ENCODE measurements at regions not wholly inside any gene's neighbourhood (a gene's known extent, or its start where the extent isn't known, plus 50 kb on each side); places are given as distances from the start of the nearest gene placed in this dataset.

DNA sequence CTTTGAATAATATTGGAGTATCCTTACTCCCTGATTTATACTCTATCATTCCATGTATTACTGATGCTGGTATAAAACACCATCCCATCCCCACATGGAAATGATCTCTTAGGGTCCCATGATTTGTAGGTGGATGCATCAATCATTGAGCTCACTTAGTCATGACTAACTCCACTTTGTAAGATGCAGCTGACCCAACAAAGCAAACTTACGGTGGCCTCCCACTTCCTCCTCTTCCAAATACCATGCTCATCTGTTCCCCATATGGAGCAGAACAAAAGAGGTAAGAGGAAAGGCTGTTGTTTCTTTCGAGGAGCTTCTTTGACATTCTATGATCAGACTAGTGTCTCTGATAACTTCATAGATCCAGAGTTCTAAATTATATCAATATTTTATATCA lies 640.2 kb upstream of the SLC39A10 start:
- Histone ChIP-seq H3K27me3 (ENCODE audit: insufficient read depth, low read length) (no peaks in the 10 kb centered on the region), H3K4me1 (ENCODE audit: insufficient read depth, low read length) (no peaks in the 10 kb centered on the region), H3K27ac (ENCODE audit: low read depth, low read length) (no peak overlapping the region), H3K9me3 (ENCODE audit: insufficient read depth, low read depth, low read length) (no peaks in the 10 kb centered on the region), H3K9ac (ENCODE audit: low read depth, low read length) (no peak overlapping the region), H3K4me3 (ENCODE audit: low read length) (no peak overlapping the region), H3K36me3 (ENCODE audit: insufficient read depth, low read length) (no peaks in the 10 kb centered on the region)
- 73% methylated on average over 1 of the region's 2 CpGs for WGBS

GRCh38 chr2:195009202-195009601 lies 647.8 kb upstream of the SLC39A10 start:
- no peak overlapping the region for H3K4me3 ChIP-seq (ENCODE audit: low read length)
- no peaks in the 10 kb centered on the region for H3K9me3 ChIP-seq (ENCODE audit: insufficient read depth, low read depth, low read length)
- H3K9ac ChIP-seq (ENCODE audit: low read depth, low read length), result no peak overlapping the region
- H3K4me1 ChIP-seq (ENCODE audit: insufficient read depth, low read length), result no peaks in the 10 kb centered on the region
- H3K27ac ChIP-seq (ENCODE audit: low read depth, low read length), result no peak overlapping the region
- no peaks in the 10 kb centered on the region for H3K36me3 ChIP-seq (ENCODE audit: insufficient read depth, low read length)
- no peaks in the 10 kb centered on the region for H3K27me3 ChIP-seq (ENCODE audit: insufficient read depth, low read length)
- WGBS, result 82% methylated on average over 8 of the region's 8 CpGs

- 89% methylated on average over 3 of the region's 5 CpGs for WGBS
These were observed 650.2 kb upstream of the SLC39A10 start for GRCh38 chr2:195006856-195007255.

GRCh38 chr2:195003881-195004471 lies 653.0 kb upstream of the SLC39A10 start:
- Histone ChIP-seq H3K9me3 (ENCODE audit: insufficient read depth, low read depth, low read length) (no peaks in the 10 kb centered on the region), H3K4me1 (ENCODE audit: insufficient read depth, low read length) (no peaks in the 10 kb centered on the region), H3K36me3 (ENCODE audit: insufficient read depth, low read length) (no peaks in the 10 kb centered on the region), H3K27me3 (ENCODE audit: insufficient read depth, low read length) (no peaks in the 10 kb centered on the region), H3K4me3 (ENCODE audit: low read length) (no peak overlapping the region), H3K27ac (ENCODE audit: low read depth, low read length) (no peak overlapping the region), H3K9ac (ENCODE audit: low read depth, low read length) (no peak overlapping the region)
- 86% methylated on average over 4 of the region's 4 CpGs for WGBS

More at GRCh38 chr2:195006856-195007255, 650.2 kb upstream of the SLC39A10 start:
- Histone ChIP-seq H3K36me3 (ENCODE audit: insufficient read depth, low read length) (no peaks in the 10 kb centered on the region), H3K27ac (ENCODE audit: low read depth, low read length) (no peak overlapping the region), H3K9me3 (ENCODE audit: insufficient read depth, low read depth, low read length) (no peaks in the 10 kb centered on the region), H3K4me1 (ENCODE audit: insufficient read depth, low read length) (no peaks in the 10 kb centered on the region), H3K9ac (ENCODE audit: low read depth, low read length) (no peak overlapping the region), H3K4me3 (ENCODE audit: low read length) (no peak overlapping the region), H3K27me3 (ENCODE audit: insufficient read depth, low read length) (no peaks in the 10 kb centered on the region)

DNA sequence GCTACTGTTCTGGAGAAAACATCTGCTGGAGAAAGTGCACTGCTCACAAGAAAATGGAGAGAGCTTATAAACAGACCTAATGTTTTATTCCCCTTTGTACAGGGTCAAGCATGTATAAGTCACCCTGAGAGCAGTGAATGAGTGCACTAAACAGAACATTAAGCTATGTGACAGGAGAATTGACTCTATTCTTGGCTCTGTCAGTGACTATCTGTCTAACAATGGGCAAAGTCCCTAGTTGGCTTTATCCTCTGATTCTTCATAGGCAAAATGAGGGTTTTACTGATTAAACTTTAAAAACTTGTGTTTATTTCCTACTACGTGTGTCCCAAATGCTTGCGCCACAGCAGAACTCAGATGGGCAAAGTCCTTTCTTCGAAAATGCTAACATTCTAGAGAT lies 655.1 kb upstream of the SLC39A10 start:
- Histone ChIP-seq H3K9ac (ENCODE audit: low read depth, low read length) (no peak overlapping the region), H3K36me3 (ENCODE audit: insufficient read depth, low read length) (no peaks in the 10 kb centered on the region), H3K27ac (ENCODE audit: low read depth, low read length) (no peak overlapping the region), H3K27me3 (ENCODE audit: insufficient read depth, low read length) (no peaks in the 10 kb centered on the region), H3K9me3 (ENCODE audit: insufficient read depth, low read depth, low read length) (no peaks in the 10 kb centered on the region), H3K4me3 (ENCODE audit: low read length) (no peak overlapping the region), H3K4me1 (ENCODE audit: insufficient read depth, low read length) (no peaks in the 10 kb centered on the region)
- 92% methylated on average over 3 of the region's 3 CpGs for WGBS

- H3K27ac ChIP-seq (ENCODE audit: low read depth, low read length), result no peak overlapping the region
- H3K36me3 ChIP-seq (ENCODE audit: insufficient read depth, low read length), result no peaks in the 10 kb centered on the region
- H3K9ac ChIP-seq (ENCODE audit: low read depth, low read length), result no peak overlapping the region
- H3K4me1 ChIP-seq (ENCODE audit: insufficient read depth, low read length), result no peaks in the 10 kb centered on the region
- WGBS, result 90% methylated on average over 4 of the region's 4 CpGs
- H3K4me3 ChIP-seq (ENCODE audit: low read length), result no peak overlapping the region
- H3K27me3 ChIP-seq (ENCODE audit: insufficient read depth, low read length), result no peaks in the 10 kb centered on the region
- no peaks in the 10 kb centered on the region for H3K9me3 ChIP-seq (ENCODE audit: insufficient read depth, low read depth, low read length)
These were observed 657.3 kb upstream of the SLC39A10 start for GRCh38 chr2:194999771-195000170.

DNA sequence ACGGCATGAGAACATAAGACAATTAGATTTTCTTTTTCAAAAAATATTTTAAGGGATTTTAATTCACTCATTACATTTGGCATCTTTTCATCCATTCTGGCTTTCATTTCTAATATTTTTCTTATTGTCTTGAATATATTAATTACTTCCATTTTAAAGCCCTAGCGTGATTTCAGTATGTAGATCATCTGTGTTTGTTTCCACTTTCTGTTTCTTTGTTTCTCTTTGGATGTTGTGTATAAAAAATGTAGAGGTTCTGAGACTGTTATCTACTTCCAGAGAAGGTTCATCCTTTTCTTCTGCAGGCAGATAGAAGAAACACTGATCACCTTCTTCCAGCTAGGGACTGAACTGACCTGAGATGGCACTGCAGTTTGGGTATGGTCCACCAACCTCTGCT lies 664.4 kb upstream of the SLC39A10 start:
- Histone ChIP-seq H3K27ac (ENCODE audit: low read depth, low read length) (no peak overlapping the region), H3K4me3 (ENCODE audit: low read length) (no peak overlapping the region), H3K36me3 (ENCODE audit: insufficient read depth, low read length) (no peaks in the 10 kb centered on the region), H3K9me3 (ENCODE audit: insufficient read depth, low read depth, low read length) (no peaks in the 10 kb centered on the region), H3K9ac (ENCODE audit: low read depth, low read length) (no peak overlapping the region), H3K27me3 (ENCODE audit: insufficient read depth, low read length) (no peaks in the 10 kb centered on the region), H3K4me1 (ENCODE audit: insufficient read depth, low read length) (no peaks in the 10 kb centered on the region)
- 83% methylated on average over 1 of the region's 2 CpGs for WGBS

DNA sequence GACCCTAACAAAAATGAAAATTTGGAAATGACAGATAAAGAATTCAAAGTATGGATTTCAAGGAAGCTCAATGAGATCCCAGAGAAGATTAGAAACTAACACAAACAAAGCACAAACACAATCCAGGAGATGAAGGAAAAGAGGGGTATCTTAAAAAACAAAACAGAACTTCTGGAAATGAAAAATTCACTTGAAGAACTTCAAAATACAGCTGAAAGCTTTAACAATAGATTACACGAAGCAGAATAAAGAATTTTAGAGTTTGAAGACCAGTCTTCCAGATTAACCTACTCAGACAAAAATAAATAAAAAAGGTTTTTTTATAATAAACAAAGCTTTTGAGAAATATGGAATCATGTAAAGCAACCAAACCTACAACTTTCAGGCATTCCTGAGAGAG lies 671.8 kb upstream of the SLC39A10 start:
- no peaks in the 10 kb centered on the region for H3K4me1 ChIP-seq (ENCODE audit: insufficient read depth, low read length)
- H3K27ac ChIP-seq (ENCODE audit: low read depth, low read length), result no peak overlapping the region
- H3K27me3 ChIP-seq (ENCODE audit: insufficient read depth, low read length), result no peaks in the 10 kb centered on the region
- no peak overlapping the region for H3K9ac ChIP-seq (ENCODE audit: low read depth, low read length)
- H3K4me3 ChIP-seq (ENCODE audit: low read length), result no peak overlapping the region
- WGBS, result no CpG with 5 or more reads among the region's 1 CpG
- H3K9me3 ChIP-seq (ENCODE audit: insufficient read depth, low read depth, low read length), result peaks cover 3% of the 10 kb centered on the region; the same call in 1 of the 2 replicates
- no peaks in the 10 kb centered on the region for H3K36me3 ChIP-seq (ENCODE audit: insufficient read depth, low read length)

DNA sequence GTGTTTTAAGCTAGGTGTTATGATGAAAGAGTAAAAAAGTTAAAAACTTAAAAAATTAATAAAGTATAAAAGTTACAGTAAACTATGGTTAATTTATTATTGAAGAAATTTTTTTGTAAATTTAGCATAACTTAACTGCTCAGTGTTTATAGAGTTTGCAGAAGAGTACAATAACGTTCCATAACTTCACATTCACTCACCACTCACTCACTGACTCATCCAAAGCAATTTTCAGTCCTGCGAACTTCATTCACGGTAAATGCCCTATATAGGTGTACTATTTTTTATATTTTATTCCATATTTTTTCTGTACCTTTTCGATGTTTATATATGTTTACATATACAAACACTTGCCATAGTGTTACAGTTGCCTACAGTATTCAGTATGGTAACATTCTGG lies 694.8 kb upstream of the SLC39A10 start:
- no CpG with 5 or more reads among the region's 4 CpGs for WGBS
- no peak overlapping the region for H3K27ac ChIP-seq (ENCODE audit: low read depth, low read length)

DNA sequence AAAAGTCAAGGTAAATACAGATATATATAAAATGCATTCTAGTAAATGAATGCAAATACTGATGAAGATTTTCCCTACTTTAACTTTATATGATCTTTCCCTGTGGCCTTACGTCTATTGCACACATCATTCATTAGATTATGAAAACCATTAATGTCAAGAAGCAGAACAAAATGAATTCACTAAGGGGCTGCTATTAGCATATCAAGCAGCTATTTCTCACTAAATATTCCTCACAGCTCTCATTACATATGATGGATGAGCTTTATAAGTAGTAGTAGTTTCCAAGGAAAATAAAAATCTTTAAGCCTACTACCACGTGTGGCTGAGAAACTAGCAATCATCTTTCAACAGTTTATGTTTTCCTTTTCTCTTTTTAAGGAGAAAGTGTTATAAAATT lies 702.8 kb upstream of the SLC39A10 start:
- Histone ChIP-seq H3K36me3 (ENCODE audit: insufficient read depth, low read length) (no peaks in the 10 kb centered on the region), H3K27me3 (ENCODE audit: insufficient read depth, low read length) (no peaks in the 10 kb centered on the region), H3K27ac (ENCODE audit: low read depth, low read length) (no peak overlapping the region), H3K9ac (ENCODE audit: low read depth, low read length) (no peak overlapping the region), H3K4me1 (ENCODE audit: insufficient read depth, low read length) (no peaks in the 10 kb centered on the region), H3K4me3 (ENCODE audit: low read length) (no peak overlapping the region), H3K9me3 (ENCODE audit: insufficient read depth, low read depth, low read length) (no peaks in the 10 kb centered on the region)
- 94% methylated on average over 1 of the region's 2 CpGs for WGBS

More for the DNA sequence above, 694.8 kb upstream of the SLC39A10 start:
- Histone ChIP-seq H3K36me3 (ENCODE audit: insufficient read depth, low read length) (no peaks in the 10 kb centered on the region), H3K9me3 (ENCODE audit: insufficient read depth, low read depth, low read length) (peaks cover 7% of the 10 kb centered on the region; the same call in 1 of the 2 replicates), H3K9ac (ENCODE audit: low read depth, low read length) (no peak overlapping the region), H3K27me3 (ENCODE audit: insufficient read depth, low read length) (no peaks in the 10 kb centered on the region), H3K4me1 (ENCODE audit: insufficient read depth, low read length) (no peaks in the 10 kb centered on the region), H3K4me3 (ENCODE audit: low read length) (no peak overlapping the region)

DNA sequence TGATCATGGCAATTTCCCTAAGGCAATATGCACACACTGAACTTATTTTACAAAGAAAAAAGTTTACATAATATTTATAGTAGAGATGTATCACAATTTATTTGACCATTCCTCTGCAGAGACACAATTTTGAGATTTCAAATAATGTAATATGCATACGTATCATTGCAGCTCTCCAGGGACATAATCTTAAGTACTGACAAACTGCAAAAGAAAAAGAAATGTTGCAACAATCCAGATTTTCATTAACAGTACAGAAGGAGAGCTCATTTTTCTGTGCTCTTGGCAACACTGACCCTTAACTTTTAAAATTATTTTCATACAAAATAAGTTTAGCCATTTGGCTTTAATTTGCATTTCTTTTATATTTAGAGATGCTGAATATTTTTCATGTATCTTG lies 710.2 kb upstream of the SLC39A10 start:
- H3K27ac ChIP-seq (ENCODE audit: low read depth, low read length), result no peak overlapping the region

GRCh38 chr2:194938066-194938465 lies 719.0 kb upstream of the SLC39A10 start:
- no peaks in the 10 kb centered on the region for H3K4me1 ChIP-seq (ENCODE audit: insufficient read depth, low read length)

More for the DNA sequence above, 710.2 kb upstream of the SLC39A10 start:
- Histone ChIP-seq H3K4me1 (ENCODE audit: insufficient read depth, low read length) (no peaks in the 10 kb centered on the region), H3K9me3 (ENCODE audit: insufficient read depth, low read depth, low read length) (no peaks in the 10 kb centered on the region), H3K9ac (ENCODE audit: low read depth, low read length) (no peak overlapping the region), H3K36me3 (ENCODE audit: insufficient read depth, low read length) (no peaks in the 10 kb centered on the region), H3K27me3 (ENCODE audit: insufficient read depth, low read length) (no peaks in the 10 kb centered on the region), H3K4me3 (ENCODE audit: low read length) (no peak overlapping the region)
- 93% methylated on average over 1 of the region's 1 CpG for WGBS

More at GRCh38 chr2:194938066-194938465, 719.0 kb upstream of the SLC39A10 start:
- Histone ChIP-seq H3K9me3 (ENCODE audit: insufficient read depth, low read depth, low read length) (no peaks in the 10 kb centered on the region), H3K27ac (ENCODE audit: low read depth, low read length) (no peak overlapping the region), H3K4me3 (ENCODE audit: low read length) (no peak overlapping the region), H3K9ac (ENCODE audit: low read depth, low read length) (no peak overlapping the region), H3K27me3 (ENCODE audit: insufficient read depth, low read length) (no peaks in the 10 kb centered on the region), H3K36me3 (ENCODE audit: insufficient read depth, low read length) (no peaks in the 10 kb centered on the region)
- no CpG with 5 or more reads among the region's 2 CpGs for WGBS
